NB4 (cell line): ENCODE measurements at regions not wholly inside any gene's neighbourhood (a gene's known extent, or its start where the extent isn't known, plus 50 kb on each side); places are given as distances from the start of the nearest gene placed in this dataset.
A peak's percentile ranks its signal among the peaks of the same experiment; 100 is the strongest.

Experiments used
- DNase-seq: peaks from one replicate; pipeline ENCODE4 v3.0.0; 2010; ENCODE audit warnings: low read depth
- H3K4me3 ChIP-seq: one replicate; pipeline ENCODE4 v1.5.1; 2011; ENCODE audit warnings: mild to moderate bottlenecking, low read depth, low read length, moderate library complexity
- CTCF ChIP-seq: IDR thresholded peaks from one replicate; pipeline ENCODE4 v1.5.1; 2012; ENCODE audit warnings: low read depth, low read length
- MYC ChIP-seq: IDR thresholded peaks from 2 replicates; pipeline ENCODE4 v1.6.1; 2011; ENCODE audit warnings: low read depth, low read length
- POLR2A ChIP-seq: IDR thresholded peaks from 2 replicates; pipeline ENCODE4 v1.6.1; 2011; ENCODE audit warnings: mild to moderate bottlenecking; ENCODE audit not compliant: insufficient read length; ENCODE audit errors: extremely low read depth
- TF ChIP-seq, protein P1 (sequence below): IDR thresholded peaks from 2 replicates; pipeline ENCODE4 v1.6.1; 2011; ENCODE audit warnings: low read depth, low read length

DNA sequence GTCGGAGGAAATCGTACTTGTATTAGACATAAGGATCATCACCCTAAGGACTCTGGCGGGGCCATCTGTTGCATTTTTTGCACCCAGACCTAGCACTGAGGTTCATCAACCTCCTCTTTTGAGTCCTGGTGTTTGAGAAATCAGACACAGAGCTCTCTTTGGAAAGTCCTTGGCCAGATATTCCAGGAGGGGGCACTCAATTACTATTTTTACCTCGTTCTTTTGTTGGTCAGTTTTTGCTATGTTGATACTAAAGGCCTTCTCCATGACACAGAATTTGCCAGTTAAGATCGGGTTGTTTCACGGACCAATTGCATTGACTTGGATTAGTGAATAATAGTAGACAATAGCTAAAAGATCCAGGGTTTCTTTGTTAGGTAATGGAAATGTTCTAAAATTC is 711.2 kb downstream of the KCNT2 start:
- no peak for DNase-seq
- TF ChIP-seq POLR2A (no peak), CTCF (no peak)
- H3K4me3 ChIP-seq: no peak overlapping the region

DNA sequence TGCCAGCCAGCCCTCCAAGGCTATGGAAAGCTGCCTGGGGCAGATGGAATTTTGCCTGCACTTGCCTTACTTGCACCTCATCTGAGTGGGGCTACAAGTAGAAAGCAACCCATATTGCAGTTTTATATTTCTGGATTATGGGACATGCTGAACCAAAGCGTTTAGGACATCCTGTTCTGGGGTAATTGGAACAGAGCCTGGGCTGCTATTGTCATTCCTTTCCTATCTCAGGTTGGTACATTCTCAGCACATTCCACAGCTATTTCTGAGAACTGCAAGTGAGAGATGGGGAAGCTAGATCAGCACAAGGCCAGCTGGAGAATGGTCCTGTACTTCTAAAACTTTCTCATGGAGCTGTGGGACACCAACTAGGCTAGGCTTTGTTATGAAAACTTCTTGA is 713.8 kb downstream of the KCNT2 start:
- no peak overlapping the region for H3K4me3 ChIP-seq
- TF ChIP-seq CTCF: no peak
- no peak for TF ChIP-seq MYC
- no peak for TF ChIP-seq POLR2A
- TF ChIP-seq, protein P1, sequence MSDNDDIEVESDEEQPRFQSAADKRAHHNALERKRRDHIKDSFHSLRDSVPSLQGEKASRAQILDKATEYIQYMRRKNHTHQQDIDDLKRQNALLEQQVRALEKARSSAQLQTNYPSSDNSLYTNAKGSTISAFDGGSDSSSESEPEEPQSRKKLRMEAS: no peak
- no peak for DNase-seq

DNA sequence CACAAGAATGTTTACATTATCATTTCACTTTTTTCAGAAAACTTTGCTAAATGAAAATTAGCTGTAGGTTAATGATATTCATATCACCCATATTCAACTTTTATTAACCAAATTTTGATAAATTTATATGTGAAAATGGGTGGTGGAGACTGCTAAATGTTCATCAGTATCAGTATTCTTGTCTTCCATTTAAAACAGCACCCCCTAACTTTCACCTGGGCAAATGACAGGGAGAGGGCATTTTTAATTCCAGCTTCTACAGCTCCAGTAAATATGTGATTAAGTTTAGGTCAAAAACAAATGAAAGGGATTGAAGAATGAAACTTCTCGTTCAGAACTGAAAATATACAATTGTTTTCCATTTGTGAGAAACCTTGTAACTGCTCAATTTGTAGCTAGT is 722.2 kb downstream of the KCNT2 start:
- TF ChIP-seq CTCF (peak; percentile 31), MYC (no peak), POLR2A (no peak)
- TF ChIP-seq, protein P1: no peak
- no peak for DNase-seq
- H3K4me3 ChIP-seq: no peak overlapping the region

- DNase-seq: no peak
- H3K4me3 ChIP-seq: no peak overlapping the region
Measured at GRCh38 chr1:195878478-195878877, 729.8 kb downstream of the KCNT2 start.

DNA sequence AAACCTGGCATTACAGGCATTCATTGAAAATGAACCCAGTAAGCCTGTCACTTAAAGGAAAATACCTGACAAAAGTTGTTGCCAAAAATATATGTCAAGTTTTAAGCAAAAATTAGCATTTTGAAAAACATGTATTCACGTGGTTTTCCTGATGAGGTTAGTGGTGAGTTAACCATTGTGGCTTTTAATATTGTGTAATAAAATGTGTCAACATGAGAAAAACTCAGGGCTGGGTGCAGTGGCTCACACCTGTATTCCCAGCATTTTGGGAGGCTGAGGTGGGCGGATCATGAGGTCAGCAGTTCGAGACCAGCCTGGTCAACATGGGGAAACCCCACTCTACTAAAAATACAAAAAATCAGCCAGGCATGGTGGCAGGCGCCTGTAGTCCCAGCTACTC is 731.4 kb downstream of the KCNT2 start:
- no peak overlapping the region for H3K4me3 ChIP-seq
- TF ChIP-seq POLR2A: no peak
- TF ChIP-seq, protein P1: no peak
- TF ChIP-seq CTCF: no peak
- TF ChIP-seq MYC: no peak
- no peak for DNase-seq

More at GRCh38 chr1:195878478-195878877, 729.8 kb downstream of the KCNT2 start:
- TF ChIP-seq CTCF (no peak), MYC (no peak), POLR2A (no peak)
- TF ChIP-seq, protein P1: no peak

DNA sequence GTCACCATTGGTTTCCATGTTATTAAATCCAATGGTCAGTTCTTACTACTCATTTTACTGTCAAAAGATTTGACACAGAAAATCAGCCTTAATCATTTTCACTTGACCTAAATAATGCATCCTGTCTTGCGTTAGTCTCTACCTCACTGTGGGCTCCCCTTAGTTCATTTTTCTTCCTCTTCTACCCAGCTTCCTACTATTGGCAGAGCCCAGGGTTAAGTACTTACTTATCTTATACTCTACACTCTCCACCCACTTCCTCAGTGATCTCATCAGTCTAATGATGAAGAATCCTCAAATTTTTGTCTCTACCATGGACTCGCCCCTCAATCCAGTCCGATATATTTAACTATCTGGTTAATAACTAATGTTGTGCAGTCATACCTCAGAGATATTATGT is 735.9 kb downstream of the KCNT2 start:
- TF ChIP-seq MYC: no peak
- no peak for TF ChIP-seq POLR2A
- TF ChIP-seq, protein P1: no peak
- TF ChIP-seq CTCF: no peak
- no peak for DNase-seq
- no peak overlapping the region for H3K4me3 ChIP-seq
